ENCODE measurements at regions not wholly inside any gene's neighbourhood (a gene's known extent, or its start where the extent isn't known, plus 50 kb on each side); places are given as distances from the start of the nearest gene placed in this dataset.

GRCh38 chr10:6776170-6776569 lies 196.1 kb upstream of the PRKCQ start:
- TF ChIP-seq CTCF (IDR thresholded peaks at IDR 0.05; ENCODE audit: poor library complexity) (no peak), EZH2 (IDR thresholded peaks at IDR 0.05; ENCODE audit: borderline replicate concordance) (no peak)
